H9 (cell line): ENCODE measurements at regions not wholly inside any gene's neighbourhood (a gene's known extent, or its start where the extent isn't known, plus 50 kb on each side); places are given as distances from the start of the nearest gene placed in this dataset.

ENCODE experiments used
- DNase-seq: peaks from one replicate; pipeline ENCODE4 v3.0.0-alpha.2; 2017
- H2AFZ ChIP-seq: one replicate; pipeline ENCODE4 v1.6.1; 2013; ENCODE audit warnings: mild to moderate bottlenecking, low read length, control low read depth, moderate library complexity
- H2AK5ac ChIP-seq: 2 replicates; pipeline ENCODE4 v1.6.1; 2013; ENCODE audit warnings: low read length, control low read depth, mixed read lengths; ENCODE audit not compliant: insufficient read length
- H2BK120ac ChIP-seq: one replicate; pipeline ENCODE4 v1.6.1; 2013; ENCODE audit warnings: low read depth, mild to moderate bottlenecking, low read length, control low read depth, inconsistent platforms; ENCODE audit not compliant: poor library complexity, severe bottlenecking
- H2BK12ac ChIP-seq: 2 replicates; pipeline ENCODE4 v1.6.1; 2013; ENCODE audit warnings: low read length, control low read depth, mixed read lengths, low read depth; ENCODE audit not compliant: insufficient read length
- H2BK15ac ChIP-seq: 2 replicates; pipeline ENCODE4 v1.6.1; 2013; ENCODE audit warnings: low read depth, low read length, control low read depth
- H2BK20ac ChIP-seq: one replicate; pipeline ENCODE4 v1.6.1; 2013; ENCODE audit warnings: low read depth, mild to moderate bottlenecking, low read length, control low read depth, inconsistent platforms; ENCODE audit not compliant: poor library complexity, severe bottlenecking
- H2BK5ac ChIP-seq: 2 replicates; pipeline ENCODE4 v1.6.1; 2013; ENCODE audit warnings: low read length, control low read depth, mixed read lengths; ENCODE audit not compliant: insufficient read length
- H3K14ac ChIP-seq: 2 replicates; pipeline ENCODE4 v1.6.1; 2013; ENCODE audit warnings: low read length, control low read depth; ENCODE audit not compliant: insufficient read depth
- H3K18ac ChIP-seq: 2 replicates; pipeline ENCODE4 v1.6.1; 2013; ENCODE audit warnings: low read depth, mild to moderate bottlenecking, mixed read lengths, low read length, control low read depth; ENCODE audit not compliant: insufficient read length
- H3K23ac ChIP-seq: 2 replicates; pipeline ENCODE4 v1.6.1; 2013; ENCODE audit warnings: low read length, control low read depth, mixed read lengths, low read depth; ENCODE audit not compliant: insufficient read length
- H3K23me2 ChIP-seq: 2 replicates; pipeline ENCODE4 v1.6.1; 2013; ENCODE audit warnings: low read depth, mild to moderate bottlenecking, mixed read lengths, low read length, control low read depth; ENCODE audit not compliant: insufficient read length, poor library complexity, severe bottlenecking
- H3K27ac ChIP-seq: 2 replicates; pipeline ENCODE4 v1.5.1; 2013; ENCODE audit warnings: low read length, control low read depth, mixed read lengths, low read depth; ENCODE audit not compliant: insufficient read length
- H3K27me3 ChIP-seq: 2 replicates; pipeline ENCODE4 v1.6.1; 2013; ENCODE audit warnings: low read length, control low read depth, inconsistent platforms; ENCODE audit not compliant: insufficient read depth
- H3K4ac ChIP-seq: 2 replicates; pipeline ENCODE4 v1.6.1; 2013; ENCODE audit warnings: low read depth, mild to moderate bottlenecking, control low read depth, inconsistent platforms, low read length, moderate library complexity
- H3K4me1 ChIP-seq: 2 replicates; pipeline ENCODE4 v1.6.1; 2013; ENCODE audit warnings: low read length, control low read depth, inconsistent platforms; ENCODE audit not compliant: insufficient read depth
- H3K4me2 ChIP-seq: 2 replicates; pipeline ENCODE4 v1.6.1; 2013; ENCODE audit warnings: low read length, control low read depth, mixed read lengths; ENCODE audit not compliant: insufficient read length, insufficient read depth
- H3K56ac ChIP-seq: 2 replicates; pipeline ENCODE4 v1.6.1; 2013; ENCODE audit warnings: low read depth, mild to moderate bottlenecking, mixed read lengths, low read length, control low read depth; ENCODE audit not compliant: insufficient read length
- H3K79me1 ChIP-seq: 2 replicates; pipeline ENCODE4 v1.6.1; 2013; ENCODE audit warnings: low read depth, mild to moderate bottlenecking, moderate library complexity, low read length, control low read depth, inconsistent platforms; ENCODE audit not compliant: insufficient read depth, poor library complexity, severe bottlenecking
- H3K79me2 ChIP-seq: 2 replicates; pipeline ENCODE4 v1.6.1; 2013; ENCODE audit warnings: low read length, control low read depth, inconsistent platforms; ENCODE audit not compliant: insufficient read depth
- H3K9ac ChIP-seq: 2 replicates; pipeline ENCODE4 v1.6.1; 2013; ENCODE audit warnings: low read length, control low read depth, mixed read lengths; ENCODE audit not compliant: insufficient read length; ENCODE audit errors: extremely low read depth
- H3K9me3 ChIP-seq: one replicate; pipeline ENCODE4 v1.6.1; 2013; ENCODE audit warnings: low read depth, low read length, inconsistent platforms; ENCODE audit not compliant: control insufficient read depth
- H3T11ph ChIP-seq: one replicate; pipeline ENCODE4 v1.6.1; 2013; ENCODE audit warnings: mild to moderate bottlenecking, low read length, control low read depth, inconsistent platforms
- H4K20me1 ChIP-seq: one replicate; pipeline ENCODE4 v1.6.1; 2013; ENCODE audit not compliant: control insufficient read depth, insufficient read length, insufficient read depth
- H4K5ac ChIP-seq: 2 replicates; pipeline ENCODE4 v1.6.1; 2013; ENCODE audit warnings: low read depth, mild to moderate bottlenecking, mixed read lengths, low read length, control low read depth; ENCODE audit not compliant: insufficient read length
- H4K8ac ChIP-seq: replicated peaks from 2 replicates; pipeline ENCODE4 v1.6.1; 2013; ENCODE audit warnings: low read length, control low read depth, mixed read lengths, low read depth; ENCODE audit not compliant: insufficient read length
- H4K91ac ChIP-seq: 2 replicates; pipeline ENCODE4 v1.6.1; 2013; ENCODE audit warnings: low read depth, mild to moderate bottlenecking, moderate library complexity, mixed read lengths, low read length, control low read depth; ENCODE audit not compliant: insufficient read length
- H3K27ac Mint-ChIP-seq, 3 experiments: 2 replicates in 2 of 3; 3 replicates in 1 of 3; pipeline ENCODE4 v1.8.0; 2020 to 2021; ENCODE audit warnings: mixed read lengths in 3 of 3, mild to moderate bottlenecking in 1 of 3, moderate library complexity in 1 of 3
- H3K27me3 Mint-ChIP-seq: 2 replicates; pipeline ENCODE4 v1.8.0; 2021; ENCODE audit warnings: low read depth, mild to moderate bottlenecking, moderate library complexity, mixed read lengths
- H3K36me3 Mint-ChIP-seq, 3 experiments: 2 replicates in 2 of 3; 3 replicates in 1 of 3; pipeline ENCODE4 v1.8.0; 2020 to 2021; ENCODE audit warnings: low read depth in 3 of 3, mixed read lengths in 3 of 3; ENCODE audit not compliant: insufficient read depth in 1 of 3
- H3K4me1 Mint-ChIP-seq, 2 experiments: 2 replicates each; pipeline ENCODE4 v1.8.0; 2020; ENCODE audit warnings: mixed read lengths in 2 of 2
- H3K4me3 Mint-ChIP-seq, 2 experiments: 2 replicates in 1 of 2; 3 replicates in 1 of 2; pipeline ENCODE4 v1.8.0; 2020 to 2021; ENCODE audit warnings: mild to moderate bottlenecking in 2 of 2, mixed read lengths in 2 of 2, moderate library complexity in 1 of 2
- H3K9me3 Mint-ChIP-seq, 2 experiments: 2 replicates in 1 of 2; 3 replicates in 1 of 2; pipeline ENCODE4 v1.8.0; 2020; ENCODE audit warnings: mild to moderate bottlenecking in 2 of 2, mixed read lengths in 2 of 2, moderate library complexity in 1 of 2
- WGBS: extraction: QIAGEN DNeasy Blood & Tissue Kit; methylation state at CpG from one replicate; pipeline ENCODE4 v1.1.7; 2013; ENCODE audit warnings: missing lambda C conversion rate, low lambda C conversion rate, mixed read lengths; ENCODE audit not compliant: insufficient read length; ENCODE audit errors: extremely low coverage; 5-methylcytosine and 5-hydroxymethylcytosine counted together
- TF ChIP-seq, protein P1 (sequence below): fragments of 200-600 bp; sonication (generic); conservative IDR thresholded peaks from 3 replicates; pipeline ENCODE4 v1.8.0; 2021; ENCODE audit warnings: antibody characterized with exemption, mild to moderate bottlenecking

DNA sequence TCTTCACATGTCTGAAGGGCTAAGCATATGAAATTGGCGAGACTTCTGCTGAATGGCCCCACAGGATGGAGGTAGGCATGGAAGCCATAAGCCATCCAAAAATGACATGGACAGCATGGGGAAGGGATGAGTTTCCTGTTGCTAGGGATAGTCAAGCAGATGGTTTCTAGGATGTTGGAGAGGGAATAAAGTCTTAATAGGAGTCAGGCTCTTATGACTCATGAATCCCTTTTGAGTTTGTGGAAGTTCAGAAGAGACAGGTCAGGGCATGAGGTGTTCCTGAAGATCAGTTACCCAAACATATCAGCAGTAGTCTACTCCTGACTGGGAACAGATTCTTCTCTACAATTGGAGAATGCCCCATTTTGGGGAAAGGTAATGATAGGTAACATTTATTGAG is 243.9 kb downstream of the REEP3 start:
- no peaks in the 10 kb centered on the region for H3K27me3 ChIP-seq
- no peaks in the 10 kb centered on the region for H3K9me3 ChIP-seq
- H3T11ph ChIP-seq: no peak overlapping the region
- H3K4me2 ChIP-seq: no peak overlapping the region
- Mint-ChIP-seq H3K9me3 (no peaks in the 10 kb centered on the region), H3K36me3 (no peaks in the 10 kb centered on the region), H3K4me3 (no peak overlapping the region), H3K27me3 (no peaks in the 10 kb centered on the region), H3K4me1 (peaks cover 10 to 14% of the 10 kb centered on the region in 2 experiments), H3K27ac (no peak overlapping the region)
- no peak overlapping the region for H3K14ac ChIP-seq
- no peaks in the 10 kb centered on the region for H3K79me2 ChIP-seq
- no peak overlapping the region for H2BK5ac ChIP-seq
- H4K20me1 ChIP-seq: no peaks in the 10 kb centered on the region
- H3K4me1 ChIP-seq: peaks cover 5% of the 10 kb centered on the region; the same call in 1 of the 2 replicates
- H2AK5ac ChIP-seq: no peak overlapping the region
- H3K23me2 ChIP-seq: no peaks in the 10 kb centered on the region
- H3K27ac ChIP-seq: no peak overlapping the region
- no peak overlapping the region for H2BK12ac ChIP-seq
- no peak overlapping the region for H2BK15ac ChIP-seq
- no peak overlapping the region for H2BK120ac ChIP-seq
- H3K23ac ChIP-seq: no peak overlapping the region
- no peak overlapping the region for H3K4ac ChIP-seq
- no peak overlapping the region for H4K8ac ChIP-seq
- DNase-seq: no peak
- no peak overlapping the region for H3K9ac ChIP-seq
- H4K5ac ChIP-seq: no peak overlapping the region
- no peaks in the 10 kb centered on the region for H3K79me1 ChIP-seq
- no peak overlapping the region for H2BK20ac ChIP-seq
- no peak overlapping the region for H2AFZ ChIP-seq
- H4K91ac ChIP-seq: no peak overlapping the region
- WGBS: no CpG with 5 or more reads among the region's 1 CpG
- H3K56ac ChIP-seq: no peak overlapping the region
- TF ChIP-seq, protein P1, sequence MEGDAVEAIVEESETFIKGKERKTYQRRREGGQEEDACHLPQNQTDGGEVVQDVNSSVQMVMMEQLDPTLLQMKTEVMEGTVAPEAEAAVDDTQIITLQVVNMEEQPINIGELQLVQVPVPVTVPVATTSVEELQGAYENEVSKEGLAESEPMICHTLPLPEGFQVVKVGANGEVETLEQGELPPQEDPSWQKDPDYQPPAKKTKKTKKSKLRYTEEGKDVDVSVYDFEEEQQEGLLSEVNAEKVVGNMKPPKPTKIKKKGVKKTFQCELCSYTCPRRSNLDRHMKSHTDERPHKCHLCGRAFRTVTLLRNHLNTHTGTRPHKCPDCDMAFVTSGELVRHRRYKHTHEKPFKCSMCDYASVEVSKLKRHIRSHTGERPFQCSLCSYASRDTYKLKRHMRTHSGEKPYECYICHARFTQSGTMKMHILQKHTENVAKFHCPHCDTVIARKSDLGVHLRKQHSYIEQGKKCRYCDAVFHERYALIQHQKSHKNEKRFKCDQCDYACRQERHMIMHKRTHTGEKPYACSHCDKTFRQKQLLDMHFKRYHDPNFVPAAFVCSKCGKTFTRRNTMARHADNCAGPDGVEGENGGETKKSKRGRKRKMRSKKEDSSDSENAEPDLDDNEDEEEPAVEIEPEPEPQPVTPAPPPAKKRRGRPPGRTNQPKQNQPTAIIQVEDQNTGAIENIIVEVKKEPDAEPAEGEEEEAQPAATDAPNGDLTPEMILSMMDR: no peak
- H3K18ac ChIP-seq: no peak overlapping the region
